ENCODE measurements at regions not wholly inside any gene's neighbourhood (a gene's known extent, or its start where the extent isn't known, plus 50 kb on each side); places are given as distances from the start of the nearest gene placed in this dataset.
"Not testable (repeated sequence)": the region's sequence is repeated elsewhere in the genome, so short reads cannot be mapped to it uniquely, and the experiment has no call there.

DNA sequence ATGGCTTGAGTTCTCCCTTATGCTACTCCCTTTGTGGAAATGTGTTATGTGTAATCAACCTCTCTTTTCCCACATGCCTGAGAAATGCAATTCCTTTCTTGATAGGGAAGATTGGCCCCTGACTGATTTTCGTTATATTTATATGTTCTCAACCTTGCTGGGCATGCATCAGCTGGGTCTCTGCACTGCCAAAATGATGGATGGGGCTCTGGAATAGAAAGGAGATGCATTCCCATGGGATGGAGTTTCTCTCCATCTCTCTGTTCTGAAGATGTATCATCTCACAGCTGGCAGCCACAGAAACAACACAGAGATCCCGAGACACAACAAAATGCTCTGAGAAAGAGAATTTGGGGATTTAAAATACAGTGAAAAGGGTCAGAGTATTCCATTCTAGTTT is 327.7 kb upstream of the LMCD1 start:
- WGBS, 2 donors = 45 to 69% methylated on average over 2 of the region's 2 CpGs
- Histone ChIP-seq H3K36me3 (no peaks in the 10 kb centered on the region), H3K4me1 (no peaks in the 10 kb centered on the region), H3K27me3 (no peaks in the 10 kb centered on the region), H3K4me3 (replicated peaks in 1 of 3) (no peak overlapping the region), H3K9me3 (no peaks in the 10 kb centered on the region), H3K27ac (no peak overlapping the region)
- no peak for TF ChIP-seq POLR2A (IDR thresholded peaks at IDR 0.05)
- TF ChIP-seq, protein P1, sequence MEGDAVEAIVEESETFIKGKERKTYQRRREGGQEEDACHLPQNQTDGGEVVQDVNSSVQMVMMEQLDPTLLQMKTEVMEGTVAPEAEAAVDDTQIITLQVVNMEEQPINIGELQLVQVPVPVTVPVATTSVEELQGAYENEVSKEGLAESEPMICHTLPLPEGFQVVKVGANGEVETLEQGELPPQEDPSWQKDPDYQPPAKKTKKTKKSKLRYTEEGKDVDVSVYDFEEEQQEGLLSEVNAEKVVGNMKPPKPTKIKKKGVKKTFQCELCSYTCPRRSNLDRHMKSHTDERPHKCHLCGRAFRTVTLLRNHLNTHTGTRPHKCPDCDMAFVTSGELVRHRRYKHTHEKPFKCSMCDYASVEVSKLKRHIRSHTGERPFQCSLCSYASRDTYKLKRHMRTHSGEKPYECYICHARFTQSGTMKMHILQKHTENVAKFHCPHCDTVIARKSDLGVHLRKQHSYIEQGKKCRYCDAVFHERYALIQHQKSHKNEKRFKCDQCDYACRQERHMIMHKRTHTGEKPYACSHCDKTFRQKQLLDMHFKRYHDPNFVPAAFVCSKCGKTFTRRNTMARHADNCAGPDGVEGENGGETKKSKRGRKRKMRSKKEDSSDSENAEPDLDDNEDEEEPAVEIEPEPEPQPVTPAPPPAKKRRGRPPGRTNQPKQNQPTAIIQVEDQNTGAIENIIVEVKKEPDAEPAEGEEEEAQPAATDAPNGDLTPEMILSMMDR (IDR thresholded peaks at IDR 0.05) = no peak
- intact Hi-C loops (cut with DNase I) = no loop called here
- no peak for DNase-seq

DNA sequence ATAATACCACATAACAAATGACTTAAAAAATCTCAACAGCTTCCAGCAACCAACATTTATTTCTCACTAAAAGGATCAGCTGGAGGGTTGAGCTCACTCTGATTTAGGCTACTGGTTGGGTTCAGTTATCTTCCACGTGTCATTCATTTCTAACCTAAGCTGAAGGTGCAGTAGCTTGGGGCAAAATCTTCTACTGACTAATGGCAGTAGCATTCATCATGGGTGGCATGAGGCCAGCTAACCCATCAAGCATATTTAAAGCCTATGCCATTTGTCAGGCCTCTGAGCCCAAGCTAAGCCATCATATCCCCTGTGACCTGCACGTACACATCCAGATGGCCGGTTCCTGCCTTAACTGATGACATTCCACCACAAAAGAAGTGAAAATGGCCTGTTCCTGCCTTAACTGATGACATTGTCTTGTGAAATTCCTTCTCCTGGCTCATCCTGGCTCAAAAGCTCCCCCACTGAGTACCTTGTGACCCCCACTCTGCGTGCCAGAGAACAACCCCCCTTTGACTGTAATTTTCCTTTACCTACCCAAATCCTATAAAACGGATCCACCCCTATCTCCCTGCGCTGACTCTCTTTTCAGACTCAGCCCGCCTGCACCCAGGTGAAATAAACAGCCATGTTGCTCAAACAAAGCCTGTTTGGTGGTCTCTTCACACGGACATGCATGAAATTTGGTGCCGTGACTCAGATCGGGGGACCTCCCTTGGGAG is 324.7 kb upstream of the LMCD1 start:
- H3K9me3 ChIP-seq; DNase-seq; H3K36me3 ChIP-seq; H3K27ac ChIP-seq; H3K4me1 ChIP-seq; H3K4me3 ChIP-seq (replicated peaks in 1 of 3); intact Hi-C loops (cut with DNase I); H3K27me3 ChIP-seq: not testable (repeated sequence)
- 77 to 80% methylated on average over 10 of the region's 10 CpGs for WGBS, 2 donors

DNA sequence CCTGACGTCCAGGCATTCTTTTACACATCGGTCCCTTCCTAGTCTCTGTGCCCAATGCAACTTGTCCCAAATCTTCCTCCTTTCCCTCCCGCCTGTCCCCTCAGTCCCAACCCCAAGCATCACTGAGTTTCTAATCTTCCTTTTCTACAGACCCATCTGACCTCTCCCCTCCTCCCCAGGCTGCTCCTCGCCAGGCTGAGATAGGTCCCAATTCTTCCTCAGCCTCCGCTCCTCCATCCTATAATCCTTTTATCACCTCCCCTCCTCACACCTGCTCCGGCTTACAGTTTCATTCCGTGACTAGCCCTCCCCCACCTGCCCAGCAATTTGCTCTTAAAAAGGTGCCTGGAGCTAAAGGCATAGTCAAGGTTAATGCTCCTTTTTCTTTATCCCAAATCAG is 323.1 kb upstream of the LMCD1 start:
- H3K9me3 ChIP-seq; H3K27ac ChIP-seq; H3K36me3 ChIP-seq; DNase-seq; H3K4me3 ChIP-seq (replicated peaks in 1 of 3); H3K27me3 ChIP-seq; intact Hi-C loops (cut with DNase I); H3K4me1 ChIP-seq: not testable (repeated sequence)
- 58 to 74% methylated on average over 7 of the region's 7 CpGs for WGBS, 2 donors

DNA sequence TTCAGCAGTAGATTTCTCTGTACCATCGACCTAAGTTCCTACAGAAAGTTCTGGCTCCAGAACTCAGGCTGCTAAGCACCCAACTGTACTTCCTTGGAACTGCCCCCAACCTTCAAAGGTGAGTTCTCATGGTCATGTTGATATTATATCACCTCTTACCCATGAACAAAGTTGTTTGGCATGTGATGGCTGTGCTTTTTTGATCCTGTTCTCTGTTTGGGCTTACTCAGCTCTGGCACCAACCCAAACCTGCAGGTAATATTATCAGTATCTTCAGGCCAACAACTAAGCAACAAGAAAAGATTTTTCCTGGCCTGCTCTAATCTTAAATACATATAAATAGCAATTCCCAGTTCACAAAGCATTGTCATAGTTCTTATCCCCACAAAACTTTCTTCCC is 318.7 kb upstream of the LMCD1 start:
- Histone ChIP-seq H3K9me3 (no peaks in the 10 kb centered on the region), H3K27ac (no peak overlapping the region), H3K36me3 (no peaks in the 10 kb centered on the region), H3K4me1 (no peaks in the 10 kb centered on the region), H3K27me3 (no peaks in the 10 kb centered on the region), H3K4me3 (replicated peaks in 1 of 3) (no peak overlapping the region)
- whole genome bisulfite sequencing, 2 donors = 79 to 85% methylated on average over 1 of the region's 1 CpG
- no peak for DNase-seq
- TF ChIP-seq, protein P1 (IDR thresholded peaks at IDR 0.05) = no peak
- no peak for TF ChIP-seq POLR2A (IDR thresholded peaks at IDR 0.05)
- intact Hi-C loops (cut with DNase I) = no loop called here

DNA sequence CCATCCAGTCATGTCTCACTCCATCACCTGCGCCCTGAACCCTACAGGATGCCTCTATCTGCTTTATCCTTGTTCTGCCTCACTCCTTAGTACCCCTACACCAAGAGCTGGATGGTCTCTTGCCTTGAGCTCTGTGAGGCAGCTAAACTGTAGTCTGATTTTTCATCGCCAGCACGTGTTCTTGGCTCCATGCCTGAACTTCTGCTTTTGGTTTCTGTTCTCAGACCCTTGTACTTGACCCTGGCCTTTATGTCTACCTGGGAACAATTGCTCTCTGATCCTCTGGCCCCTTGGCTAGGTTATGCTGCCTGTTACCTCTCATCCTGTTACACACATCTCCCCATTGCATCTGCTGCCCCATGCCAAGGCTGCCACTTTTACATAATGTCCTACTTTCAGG is 318.0 kb upstream of the LMCD1 start:
- H3K4me3 ChIP-seq (replicated peaks in 1 of 3) = no peak overlapping the region
- intact Hi-C loops (cut with DNase I) = no loop called here
- 71 to 73% methylated on average over 3 of the region's 3 CpGs for WGBS, 2 donors
- no peaks in the 10 kb centered on the region for H3K4me1 ChIP-seq
- DNase-seq = no peak
- no peak overlapping the region for H3K27ac ChIP-seq
- H3K36me3 ChIP-seq = no peaks in the 10 kb centered on the region
- no peaks in the 10 kb centered on the region for H3K9me3 ChIP-seq
- no peak for TF ChIP-seq POLR2A (IDR thresholded peaks at IDR 0.05)
- TF ChIP-seq, protein P1 (IDR thresholded peaks at IDR 0.05) = no peak
- no peaks in the 10 kb centered on the region for H3K27me3 ChIP-seq

DNA sequence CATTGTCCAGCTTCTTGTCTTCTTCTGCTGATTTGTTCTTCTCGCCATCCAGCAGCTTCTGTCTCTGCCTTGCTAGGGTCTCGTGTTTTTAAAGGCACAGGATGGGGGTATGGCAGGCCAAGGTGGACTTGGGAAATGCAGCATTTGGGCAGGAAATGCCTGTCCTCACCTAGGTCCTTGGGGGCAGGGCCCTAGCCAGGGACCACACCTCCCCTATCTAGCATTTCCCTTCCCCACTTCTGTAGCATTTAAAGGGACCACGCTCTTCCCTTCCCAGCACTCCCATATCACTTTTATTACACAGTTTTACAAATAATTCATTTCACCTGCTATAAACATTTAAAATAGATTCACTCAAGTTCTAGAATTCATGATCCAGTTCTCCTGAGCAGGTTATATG is 315.4 kb upstream of the LMCD1 start:
- no peak overlapping the region for H3K27ac ChIP-seq
- H3K27me3 ChIP-seq = no peaks in the 10 kb centered on the region
- H3K36me3 ChIP-seq = no peaks in the 10 kb centered on the region
- no peaks in the 10 kb centered on the region for H3K9me3 ChIP-seq
- no peaks in the 10 kb centered on the region for H3K4me1 ChIP-seq
- 88 to 91% methylated on average over 3 of the region's 3 CpGs for WGBS, 2 donors
- TF ChIP-seq, protein P1 (IDR thresholded peaks at IDR 0.05) = no peak
- no peak for TF ChIP-seq POLR2A (IDR thresholded peaks at IDR 0.05)
- intact Hi-C loops (cut with DNase I) = no loop called here
- DNase-seq = no peak
- no peak overlapping the region for H3K4me3 ChIP-seq (replicated peaks in 1 of 3)
